Calu3 (cell line): ENCODE measurements at regions not wholly inside any gene's neighbourhood (a gene's known extent, or its start where the extent isn't known, plus 50 kb on each side); places are given as distances from the start of the nearest gene placed in this dataset.
"Not testable (repeated sequence)": the region's sequence is repeated elsewhere in the genome, so short reads cannot be mapped to it uniquely, and the experiment has no call there.

Source experiments
- BruUV-seq: library from RNA; stranded (reverse); fragments of 400-500 nt; replicated peaks from 2 replicates; lab custom pipeline; 2021; lab: Mats Ljungman, UMichigan
- CTCF ChIA-PET: fragments of 300-600 bp; sonication (Branson Sonifier 250); formaldehyde crosslinking; loops from one replicate; lab custom pipeline; 2022; ENCODE audit warnings: antibody characterized with exemption; lab: Charles Lee
- DNase-seq: peaks from one replicate; pipeline ENCODE4 v3.0.0; 2022
- H3K27ac Mint-ChIP-seq: one replicate; pipeline ENCODE4 v1.8.0; 2022; ENCODE audit warnings: mixed read lengths; ENCODE audit not compliant: unreplicated experiment
- H3K27me3 Mint-ChIP-seq: one replicate; pipeline ENCODE4 v1.8.0; 2022; ENCODE audit warnings: mixed read lengths; ENCODE audit not compliant: unreplicated experiment
- H3K36me3 Mint-ChIP-seq: one replicate; pipeline ENCODE4 v1.8.0; 2022; ENCODE audit warnings: mild to moderate bottlenecking, moderate library complexity, mixed read lengths; ENCODE audit not compliant: insufficient read depth, unreplicated experiment
- H3K4me1 Mint-ChIP-seq: one replicate; pipeline ENCODE4 v1.8.0; 2022; ENCODE audit warnings: mild to moderate bottlenecking, low read depth, mixed read lengths; ENCODE audit not compliant: unreplicated experiment
- H3K4me3 Mint-ChIP-seq: one replicate; pipeline ENCODE4 v1.8.0; 2022; ENCODE audit warnings: mild to moderate bottlenecking, low read depth, moderate library complexity, mixed read lengths; ENCODE audit not compliant: unreplicated experiment
- H3K9me3 Mint-ChIP-seq: one replicate; pipeline ENCODE4 v1.8.0; 2022; ENCODE audit warnings: low read depth, mixed read lengths; ENCODE audit not compliant: unreplicated experiment
- intact Hi-C: fragments of 100-400 bp; cut with micrococcal nuclease; formaldehyde crosslinking; loops from one replicate; pipeline ENCODE4 v1.10.0; 2022; ENCODE audit not compliant: unreplicated experiment
- TF ChIP-seq, protein P1 (sequence below): fragments of 200-600 bp; IDR thresholded peaks from one replicate; pipeline ENCODE4 v1.8.0; 2022; ENCODE audit warnings: antibody characterized with exemption; ENCODE audit not compliant: unreplicated experiment

DNA sequence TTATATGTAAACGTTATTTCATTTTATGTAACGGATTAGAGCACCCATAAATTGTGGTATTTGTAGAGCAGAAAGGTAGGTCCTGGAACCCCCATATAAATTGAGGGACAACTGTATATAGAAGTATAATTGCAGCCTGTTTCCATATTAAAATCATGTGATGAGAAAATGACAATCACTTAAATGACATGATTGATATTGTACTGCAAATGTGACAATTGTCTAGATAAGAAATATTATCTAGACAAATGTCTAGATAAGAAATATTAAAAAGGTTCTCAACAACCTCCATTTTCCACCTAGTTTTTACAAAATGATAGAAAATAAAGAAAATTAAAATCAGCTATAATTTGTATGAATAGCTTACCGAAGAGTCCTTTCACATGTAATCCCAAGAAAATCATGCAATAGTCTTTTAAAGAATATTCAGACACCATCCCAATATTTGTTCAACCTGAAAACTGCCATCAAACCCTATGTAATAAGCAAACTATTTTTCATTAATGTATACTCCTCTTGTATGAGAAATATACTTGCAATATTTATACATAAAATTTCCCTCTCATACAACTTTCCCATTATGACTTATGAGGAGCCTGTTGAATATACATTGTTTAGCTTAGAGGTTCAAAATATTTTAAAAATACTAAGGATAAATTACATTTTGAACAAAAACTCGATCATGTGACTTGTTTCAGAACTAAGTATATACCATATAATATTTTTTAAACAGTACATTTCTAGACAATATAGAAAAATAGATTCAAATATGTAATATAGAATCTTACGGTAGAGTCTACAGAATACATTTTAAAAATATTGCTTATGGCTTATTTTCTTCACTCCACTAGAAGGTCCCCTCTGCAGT, 153.2 kb downstream of the CRPPA start:
- Mint-ChIP-seq H3K27ac (no peak overlapping the region), H3K27me3 (no peaks in the 10 kb centered on the region), H3K4me3 (no peak overlapping the region), H3K4me1 (peaks cover 23% of the 10 kb centered on the region), H3K36me3 (no peaks in the 10 kb centered on the region), H3K9me3 (no peaks in the 10 kb centered on the region)
- intact Hi-C loops = no loop called here
- CTCF ChIA-PET = no interaction called here
- no TSS peak for BruUV-seq
- DNase-seq = no peak
- TF ChIP-seq, protein P1, sequence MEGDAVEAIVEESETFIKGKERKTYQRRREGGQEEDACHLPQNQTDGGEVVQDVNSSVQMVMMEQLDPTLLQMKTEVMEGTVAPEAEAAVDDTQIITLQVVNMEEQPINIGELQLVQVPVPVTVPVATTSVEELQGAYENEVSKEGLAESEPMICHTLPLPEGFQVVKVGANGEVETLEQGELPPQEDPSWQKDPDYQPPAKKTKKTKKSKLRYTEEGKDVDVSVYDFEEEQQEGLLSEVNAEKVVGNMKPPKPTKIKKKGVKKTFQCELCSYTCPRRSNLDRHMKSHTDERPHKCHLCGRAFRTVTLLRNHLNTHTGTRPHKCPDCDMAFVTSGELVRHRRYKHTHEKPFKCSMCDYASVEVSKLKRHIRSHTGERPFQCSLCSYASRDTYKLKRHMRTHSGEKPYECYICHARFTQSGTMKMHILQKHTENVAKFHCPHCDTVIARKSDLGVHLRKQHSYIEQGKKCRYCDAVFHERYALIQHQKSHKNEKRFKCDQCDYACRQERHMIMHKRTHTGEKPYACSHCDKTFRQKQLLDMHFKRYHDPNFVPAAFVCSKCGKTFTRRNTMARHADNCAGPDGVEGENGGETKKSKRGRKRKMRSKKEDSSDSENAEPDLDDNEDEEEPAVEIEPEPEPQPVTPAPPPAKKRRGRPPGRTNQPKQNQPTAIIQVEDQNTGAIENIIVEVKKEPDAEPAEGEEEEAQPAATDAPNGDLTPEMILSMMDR = no peak

DNA sequence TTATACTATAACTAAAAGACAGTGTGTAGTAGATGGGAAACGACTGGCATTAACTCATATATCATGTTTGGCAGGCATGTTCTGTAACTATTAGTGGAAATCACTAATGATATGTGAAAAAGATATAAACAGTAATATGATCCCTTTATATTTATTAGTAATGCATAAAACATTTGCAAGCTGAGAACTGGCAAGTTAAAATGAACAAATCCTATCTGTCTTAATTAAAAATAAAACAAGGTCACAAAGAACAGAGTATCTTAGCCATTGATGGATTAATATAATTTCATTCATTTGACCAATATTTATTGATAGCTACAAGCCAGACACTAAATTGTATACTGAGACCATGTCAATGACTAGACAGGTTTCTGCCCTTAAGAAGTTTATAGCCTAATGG, 154.5 kb downstream of the CRPPA start:
- DNase-seq = no peak
- H3K4me1 Mint-ChIP-seq = peaks cover 15% of the 10 kb centered on the region
- no peak overlapping the region for H3K27ac Mint-ChIP-seq
- intact Hi-C loops = no loop called here
- TF ChIP-seq, protein P1 = no peak
- BruUV-seq = no TSS peak
- H3K27me3 Mint-ChIP-seq = no peaks in the 10 kb centered on the region
- CTCF ChIA-PET = no interaction called here
- H3K4me3 Mint-ChIP-seq = no peak overlapping the region
- no peaks in the 10 kb centered on the region for H3K36me3 Mint-ChIP-seq
- no peaks in the 10 kb centered on the region for H3K9me3 Mint-ChIP-seq

DNA sequence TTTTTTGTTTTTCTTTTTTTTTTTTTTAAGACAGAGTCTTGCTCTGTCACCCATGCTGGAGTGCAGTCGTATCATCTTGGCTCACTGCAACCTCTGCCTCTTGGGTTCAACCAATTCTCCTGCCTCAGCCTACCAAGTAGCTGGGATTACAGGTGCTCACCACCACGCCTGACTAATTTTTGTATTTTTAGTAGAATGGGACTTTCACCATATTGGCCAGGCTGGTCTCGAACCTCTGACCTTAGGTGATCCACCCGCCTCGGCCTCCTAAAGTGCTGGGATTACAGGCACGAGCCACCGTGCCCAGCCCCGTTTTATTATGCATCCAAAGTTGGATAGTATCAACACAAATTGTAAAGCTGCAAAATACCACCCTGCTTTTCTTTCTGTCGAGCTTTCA, 154.9 kb downstream of the CRPPA start:
- CTCF ChIA-PET, intact Hi-C loops, BruUV-seq: not testable (repeated sequence)

DNA sequence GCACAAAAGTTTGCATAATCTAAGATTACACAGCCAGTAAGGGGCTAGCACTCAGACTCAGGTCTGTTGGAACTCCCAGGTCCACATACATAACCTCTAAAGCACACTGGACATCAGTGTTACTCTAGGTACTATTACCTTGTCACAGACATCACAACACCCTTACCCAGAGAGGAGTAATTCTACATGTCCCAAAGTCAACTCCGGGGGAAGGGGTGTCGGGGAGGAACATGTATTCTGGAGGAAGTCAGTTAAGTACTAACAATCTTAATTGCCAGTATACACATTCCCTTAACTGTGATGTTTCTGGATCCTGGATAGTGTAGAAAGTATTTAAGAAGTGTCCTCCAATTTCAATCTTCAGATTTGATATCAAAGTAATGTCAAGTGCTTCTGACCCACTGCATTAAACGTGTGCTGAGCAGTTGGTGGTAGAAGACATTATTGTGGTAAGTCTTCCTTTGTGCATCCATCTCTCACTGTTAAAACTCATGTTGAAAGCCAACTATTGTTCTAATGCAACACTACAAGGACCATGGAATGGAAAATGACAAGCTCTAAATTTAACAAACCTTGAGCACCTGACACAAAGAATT, 155.4 kb downstream of the CRPPA start:
- no peak overlapping the region for H3K27ac Mint-ChIP-seq
- intact Hi-C loops = no loop called here
- no peaks in the 10 kb centered on the region for H3K36me3 Mint-ChIP-seq
- no peak for DNase-seq
- CTCF ChIA-PET = no interaction called here
- H3K4me3 Mint-ChIP-seq = no peak overlapping the region
- no TSS peak for BruUV-seq
- H3K9me3 Mint-ChIP-seq = no peaks in the 10 kb centered on the region
- peaks cover 5% of the 10 kb centered on the region for H3K4me1 Mint-ChIP-seq
- TF ChIP-seq, protein P1 = no peak
- no peaks in the 10 kb centered on the region for H3K27me3 Mint-ChIP-seq

More for the DNA sequence above, 154.9 kb downstream of the CRPPA start:
- not testable (repeated sequence) for H3K27ac Mint-ChIP-seq, H3K27me3 Mint-ChIP-seq, H3K36me3 Mint-ChIP-seq, H3K9me3 Mint-ChIP-seq, DNase-seq, H3K4me3 Mint-ChIP-seq
- peaks cover 11% of the 10 kb centered on the region for H3K4me1 Mint-ChIP-seq
